Neural progenitor cell (in vitro differentiated cells): ENCODE measurements at regions not wholly inside any gene's neighbourhood (a gene's known extent, or its start where the extent isn't known, plus 50 kb on each side); places are given as distances from the start of the nearest gene placed in this dataset.

Source experiments
- DNase-seq: peaks from one replicate; pipeline ENCODE4 v3.0.0-alpha.2; 2016; ENCODE audit warnings: low spot score
- H2AFZ ChIP-seq: fragments of 200-600 bp; sonication (generic); replicated peaks from 2 replicates; pipeline ENCODE4 v1.6.1; 2016; ENCODE audit warnings: antibody characterized with exemption
- H3F3A ChIP-seq: fragments of 200-600 bp; sonication (generic); 2 replicates; pipeline ENCODE4 v1.6.1; 2016; ENCODE audit warnings: antibody characterized with exemption, low read depth
- H3K27ac ChIP-seq: fragments of 200-600 bp; sonication (generic); 2 replicates; pipeline ENCODE4 v1.5.1; 2016; ENCODE audit warnings: mild to moderate bottlenecking
- H3K27me3 ChIP-seq: fragments of 200-600 bp; sonication (generic); 2 replicates; pipeline ENCODE4 v1.6.1; 2016; ENCODE audit warnings: mild to moderate bottlenecking, moderate library complexity
- H3K36me3 ChIP-seq: fragments of 200-600 bp; sonication (generic); 2 replicates; pipeline ENCODE4 v1.5.1; 2016
- H3K4me1 ChIP-seq: fragments of 200-600 bp; sonication (generic); 2 replicates; pipeline ENCODE4 v1.6.1; 2016; ENCODE audit warnings: mixed run types
- H3K4me2 ChIP-seq: fragments of 200-600 bp; sonication (generic); 2 replicates; pipeline ENCODE4 v1.6.1; 2016
- H3K4me3 ChIP-seq: fragments of 200-600 bp; sonication (generic); 2 replicates; pipeline ENCODE4 v1.5.1; 2016
- H3K79me2 ChIP-seq: fragments of 200-600 bp; sonication (generic); 2 replicates; pipeline ENCODE4 v1.6.1; 2016; ENCODE audit warnings: low read depth
- H3K9ac ChIP-seq: fragments of 200-600 bp; sonication (generic); 2 replicates; pipeline ENCODE4 v1.6.1; 2016
- H3K9me3 ChIP-seq: fragments of 200-600 bp; sonication (generic); 2 replicates; pipeline ENCODE4 v1.5.1; 2016; ENCODE audit warnings: low read depth
- H4K20me1 ChIP-seq: fragments of 200-600 bp; sonication (generic); 2 replicates; pipeline ENCODE4 v1.6.1; 2016; ENCODE audit warnings: low read depth
- H3K27ac Mint-ChIP-seq: 3 replicates; pipeline ENCODE4 v1.8.0; 2021; ENCODE audit warnings: mixed read lengths
- H3K27me3 Mint-ChIP-seq: 2 replicates; pipeline ENCODE4 v1.8.0; 2022; ENCODE audit warnings: low read depth, mild to moderate bottlenecking, inconsistent platforms, moderate library complexity, mixed read lengths; ENCODE audit not compliant: insufficient read depth
- H3K36me3 Mint-ChIP-seq: 3 replicates; pipeline ENCODE4 v1.8.0; 2021; ENCODE audit warnings: mixed read lengths
- H3K4me1 Mint-ChIP-seq: 3 replicates; pipeline ENCODE4 v1.8.0; 2021; ENCODE audit warnings: mixed read lengths
- H3K4me3 Mint-ChIP-seq: 3 replicates; pipeline ENCODE4 v1.8.0; 2021; ENCODE audit warnings: mild to moderate bottlenecking, moderate library complexity, mixed read lengths
- H3K9me3 Mint-ChIP-seq: 3 replicates; pipeline ENCODE4 v1.8.0; 2020; ENCODE audit warnings: mixed read lengths
- EZH2 ChIP-seq: fragments of 200-600 bp; sonication (generic); IDR thresholded peaks from 2 replicates; pipeline ENCODE4 v1.6.1; 2017; ENCODE audit warnings: antibody characterized with exemption, mild to moderate bottlenecking, moderate library complexity
- EZH2phosphoT487 ChIP-seq: fragments of 200-600 bp; sonication (generic); IDR thresholded peaks from 2 replicates; pipeline ENCODE4 v1.6.1; 2017; ENCODE audit warnings: antibody characterized with exemption
- TF ChIP-seq, protein P1 (sequence below): fragments of 200-600 bp; sonication (generic); IDR thresholded peaks from 2 replicates; pipeline ENCODE4 v1.5.1; 2017; ENCODE audit warnings: antibody characterized with exemption, mild to moderate bottlenecking

DNA sequence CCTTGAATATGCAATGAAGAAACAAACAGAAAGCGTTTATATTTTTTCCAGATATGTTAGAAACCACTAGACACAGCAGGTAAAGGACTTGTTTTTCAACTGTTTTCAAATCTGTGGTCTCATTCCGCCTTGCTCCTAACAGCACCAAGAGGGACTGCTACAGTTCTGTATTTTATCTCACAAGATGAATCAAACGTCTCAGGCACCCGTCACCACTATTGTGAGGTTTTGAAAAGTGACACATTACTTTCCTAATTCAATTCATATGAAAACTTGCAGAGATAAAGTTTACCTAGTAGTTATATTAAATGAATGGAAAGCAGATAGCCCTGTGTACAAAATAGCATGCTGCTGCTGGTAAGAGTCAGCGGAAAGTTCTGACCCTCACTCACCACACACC, 386.3 kb downstream of the ETS1 start:
- H3K9me3 Mint-ChIP-seq = peaks cover under 1% of the 10 kb centered on the region
- Histone ChIP-seq H3K4me3 (no peak overlapping the region), H3K27me3 (no peaks in the 10 kb centered on the region), H3K9me3 (no peaks in the 10 kb centered on the region), H3K9ac (no peak overlapping the region), H3K79me2 (no peaks in the 10 kb centered on the region), H3K36me3 (no peaks in the 10 kb centered on the region), H3K4me2 (no peak overlapping the region), H2AFZ (no peak overlapping the region), H3K4me1 (no peaks in the 10 kb centered on the region), H4K20me1 (no peaks in the 10 kb centered on the region), H3F3A (no peaks in the 10 kb centered on the region), H3K27ac (no peak overlapping the region)
- TF ChIP-seq EZH2 (no peak), EZH2phosphoT487 (no peak)
- TF ChIP-seq, protein P1, sequence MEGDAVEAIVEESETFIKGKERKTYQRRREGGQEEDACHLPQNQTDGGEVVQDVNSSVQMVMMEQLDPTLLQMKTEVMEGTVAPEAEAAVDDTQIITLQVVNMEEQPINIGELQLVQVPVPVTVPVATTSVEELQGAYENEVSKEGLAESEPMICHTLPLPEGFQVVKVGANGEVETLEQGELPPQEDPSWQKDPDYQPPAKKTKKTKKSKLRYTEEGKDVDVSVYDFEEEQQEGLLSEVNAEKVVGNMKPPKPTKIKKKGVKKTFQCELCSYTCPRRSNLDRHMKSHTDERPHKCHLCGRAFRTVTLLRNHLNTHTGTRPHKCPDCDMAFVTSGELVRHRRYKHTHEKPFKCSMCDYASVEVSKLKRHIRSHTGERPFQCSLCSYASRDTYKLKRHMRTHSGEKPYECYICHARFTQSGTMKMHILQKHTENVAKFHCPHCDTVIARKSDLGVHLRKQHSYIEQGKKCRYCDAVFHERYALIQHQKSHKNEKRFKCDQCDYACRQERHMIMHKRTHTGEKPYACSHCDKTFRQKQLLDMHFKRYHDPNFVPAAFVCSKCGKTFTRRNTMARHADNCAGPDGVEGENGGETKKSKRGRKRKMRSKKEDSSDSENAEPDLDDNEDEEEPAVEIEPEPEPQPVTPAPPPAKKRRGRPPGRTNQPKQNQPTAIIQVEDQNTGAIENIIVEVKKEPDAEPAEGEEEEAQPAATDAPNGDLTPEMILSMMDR = no peak
- no peaks in the 10 kb centered on the region for H3K27me3 Mint-ChIP-seq
- no peaks in the 10 kb centered on the region for H3K36me3 Mint-ChIP-seq
- H3K27ac Mint-ChIP-seq = no peak overlapping the region
- no peak for DNase-seq
- no peaks in the 10 kb centered on the region for H3K4me1 Mint-ChIP-seq
- no peak overlapping the region for H3K4me3 Mint-ChIP-seq

GRCh38 chr11:128200467-128200866, 386.9 kb downstream of the ETS1 start:
- Histone ChIP-seq H3K36me3 (no peaks in the 10 kb centered on the region), H3F3A (no peaks in the 10 kb centered on the region), H2AFZ (no peak overlapping the region), H3K79me2 (no peaks in the 10 kb centered on the region), H3K4me2 (no peak overlapping the region), H3K4me3 (no peak overlapping the region), H3K9ac (no peak overlapping the region), H3K4me1 (no peaks in the 10 kb centered on the region), H3K9me3 (no peaks in the 10 kb centered on the region), H4K20me1 (no peaks in the 10 kb centered on the region), H3K27ac (no peak overlapping the region), H3K27me3 (no peaks in the 10 kb centered on the region)
- no peaks in the 10 kb centered on the region for H3K27me3 Mint-ChIP-seq
- no peak for DNase-seq
- no peaks in the 10 kb centered on the region for H3K36me3 Mint-ChIP-seq
- no peak overlapping the region for H3K27ac Mint-ChIP-seq
- no peaks in the 10 kb centered on the region for H3K9me3 Mint-ChIP-seq
- no peaks in the 10 kb centered on the region for H3K4me1 Mint-ChIP-seq
- H3K4me3 Mint-ChIP-seq = no peak overlapping the region
- TF ChIP-seq, protein P1 = no peak
- TF ChIP-seq EZH2 (no peak), EZH2phosphoT487 (no peak)

GRCh38 chr11:128198216-128198772, 389.1 kb downstream of the ETS1 start:
- H3K36me3 ChIP-seq = no peaks in the 10 kb centered on the region
- Mint-ChIP-seq H3K27ac (no peak overlapping the region), H3K4me3 (no peak overlapping the region), H3K4me1 (no peaks in the 10 kb centered on the region), H3K9me3 (no peaks in the 10 kb centered on the region), H3K27me3 (no peaks in the 10 kb centered on the region), H3K36me3 (no peaks in the 10 kb centered on the region)
- TF ChIP-seq, protein P1 = no peak
- TF ChIP-seq EZH2 (no peak), EZH2phosphoT487 (no peak)
- H3F3A ChIP-seq = no peaks in the 10 kb centered on the region
- H3K79me2 ChIP-seq = no peaks in the 10 kb centered on the region
- H3K4me2 ChIP-seq = no peak overlapping the region
- no peak for DNase-seq
- H3K4me1 ChIP-seq = no peaks in the 10 kb centered on the region
- no peak overlapping the region for H2AFZ ChIP-seq
- H4K20me1 ChIP-seq = no peaks in the 10 kb centered on the region
- no peak overlapping the region for H3K27ac ChIP-seq
- H3K9me3 ChIP-seq = no peaks in the 10 kb centered on the region
- no peaks in the 10 kb centered on the region for H3K27me3 ChIP-seq
- no peak overlapping the region for H3K9ac ChIP-seq
- H3K4me3 ChIP-seq = no peak overlapping the region
